AG09319 (cell line): ENCODE measurements at regions not wholly inside any gene's neighbourhood (a gene's known extent, or its start where the extent isn't known, plus 50 kb on each side); places are given as distances from the start of the nearest gene placed in this dataset.
"Not testable (repeated sequence)": the region's sequence is repeated elsewhere in the genome, so short reads cannot be mapped to it uniquely, and the experiment has no call there.

Experiments
- DNase-seq: peaks from one replicate; pipeline ENCODE4 v3.0.0-alpha.2; 2010; ENCODE audit warnings: low read depth; ENCODE audit errors: extremely low read depth
- CTCF ChIP-seq: IDR thresholded peaks from 2 replicates; pipeline ENCODE4 v1.5.1; 2011; ENCODE audit warnings: low read depth, mild to moderate bottlenecking, inconsistent platforms, low read length, moderate library complexity

DNA sequence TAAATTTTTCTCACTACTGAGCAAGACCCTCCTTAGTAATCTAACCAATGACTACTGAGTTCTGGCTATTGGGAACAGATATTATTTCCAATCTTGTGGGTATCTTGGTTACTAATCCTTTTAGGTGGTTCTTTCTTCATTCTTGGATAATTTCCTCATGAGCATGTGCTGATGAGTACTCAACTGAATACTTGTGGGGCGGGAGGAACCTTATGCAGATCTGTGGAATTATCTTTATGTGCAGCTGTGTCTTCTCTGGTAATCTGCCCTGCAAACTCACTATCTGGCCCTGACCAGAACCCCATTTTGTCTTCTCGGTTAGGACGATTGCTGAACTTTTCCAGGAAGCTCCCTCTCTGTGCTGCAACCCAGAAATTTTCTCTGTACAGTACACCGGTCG, 89.7 kb upstream of the TRPC4 start:
- TF ChIP-seq CTCF, result no peak
- DNase-seq, result no peak

- DNase-seq, result no peak
Observed at GRCh38 chr13:37956536-37956935, 87.0 kb upstream of the TRPC4 start.

DNA sequence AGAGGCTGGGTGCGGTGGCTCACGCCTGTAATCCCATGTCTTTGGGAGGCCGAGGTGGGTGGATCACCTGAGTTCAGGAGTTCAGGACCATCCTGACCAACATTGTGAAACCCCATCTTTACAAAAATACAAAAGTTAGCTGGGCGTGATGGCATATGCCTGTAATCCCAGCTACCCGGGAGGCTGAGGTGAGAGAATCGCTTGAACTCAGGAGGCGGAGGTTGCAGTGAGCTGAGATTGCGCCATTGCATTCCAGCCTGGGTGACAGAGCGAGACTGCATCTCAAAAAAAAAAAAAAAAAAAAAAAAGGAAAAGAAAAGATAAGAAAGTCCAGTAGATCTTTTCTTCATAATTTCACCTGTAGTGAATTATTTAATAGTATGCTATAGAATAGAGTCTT, 85.0 kb upstream of the TRPC4 start:
- not testable (repeated sequence) for DNase-seq

More at GRCh38 chr13:37956536-37956935, 87.0 kb upstream of the TRPC4 start:
- no peak for TF ChIP-seq CTCF

- TF ChIP-seq CTCF, result no peak
- DNase-seq, result no peak
Observed at GRCh38 chr13:37954191-37954590, 84.6 kb upstream of the TRPC4 start.

- DNase-seq, result no peak
- TF ChIP-seq CTCF, result no peak
Observed at GRCh38 chr13:37953696-37954095, 84.1 kb upstream of the TRPC4 start.

GRCh38 chr13:37950016-37950415, 80.4 kb upstream of the TRPC4 start:
- TF ChIP-seq CTCF, result no peak
- no peak for DNase-seq

- TF ChIP-seq CTCF, result no peak
- no peak for DNase-seq
Observed at GRCh38 chr13:37947419-37948140, 78.0 kb upstream of the TRPC4 start.
